HCT116 (cell line): ENCODE measurements at regions not wholly inside any gene's neighbourhood (a gene's known extent, or its start where the extent isn't known, plus 50 kb on each side); places are given as distances from the start of the nearest gene placed in this dataset.

ENCODE experiments used
- ATAC-seq: fragments of 200-7000 bp; cut with Tn5 transposase; 2 replicates; pipeline ENCODE4 v1.9.1; 2020; ENCODE audit warnings: mild to moderate bottlenecking, moderate library complexity
- BruUV-seq: library from RNA; stranded (reverse); fragments of 400-500 nt; replicated peaks from 2 replicates; lab custom pipeline; 2021; lab: Mats Ljungman, UMichigan
- CTCF ChIA-PET: fragments of 300-600 bp; sonication (Branson Sonifier 250); formaldehyde crosslinking; loops from one replicate; lab custom pipeline; 2021; ENCODE audit warnings: antibody characterized with exemption; lab: Charles Lee
- POLR2A ChIA-PET: fragments of 300-600, 350-600 bp; sonication (Branson Sonifier 250); formaldehyde crosslinking; loops from one replicate; lab custom pipeline; 2021; ENCODE audit warnings: antibody characterized with exemption; lab: Charles Lee
- RAD21 ChIA-PET, 2 experiments: fragments of 300-600 bp; sonication (Branson Sonifier 250); formaldehyde crosslinking; loops; one replicate each; lab custom pipeline; 2023; ENCODE audit warnings: low total read pairs in 2 of 2; ENCODE audit not compliant: uncharacterized antibody in 2 of 2, unreplicated experiment in 2 of 2, low non-redundant PET in 1 of 2; lab: Charles Lee
- DNase-seq: peaks from one replicate; pipeline ENCODE4 v3.0.0-alpha.2; 2010; ENCODE audit warnings: low read depth, low spot score
- H2AFZ ChIP-seq: fragments of 200-600 bp; shearing (Covaris generic), sonication (generic); 2 replicates; pipeline ENCODE4 v1.6.1; 2017; ENCODE audit warnings: low read depth, mixed run types, mixed read lengths, antibody characterized with exemption, low read length; ENCODE audit not compliant: poor library complexity, severe bottlenecking
- H3K27ac ChIP-seq: 2 replicates; pipeline ENCODE4 v1.5.1; 2012; ENCODE audit warnings: low read depth, low read length
- H3K27me3 ChIP-seq: fragments of 200-600 bp; sonication (generic); 2 replicates; pipeline ENCODE4 v1.6.1; 2016; ENCODE audit warnings: mixed run types, low read length, mixed read lengths; ENCODE audit not compliant: insufficient read depth
- H3K36me3 ChIP-seq, 2 experiments: fragments of 200-500 bp in 1 of 2; fragments of 200-600 bp in 1 of 2; sonication (Bioruptor generic) in 1 of 2; sonication (generic) in 1 of 2; 2 replicates each; pipeline versions ENCODE4 v1.5.1 to v1.6.1; 2014 to 2016; ENCODE audit warnings: low read length in 2 of 2, inconsistent platforms in 1 of 2, mixed read lengths in 1 of 2, mixed run types in 1 of 2; ENCODE audit not compliant: insufficient read depth in 2 of 2, control insufficient read depth in 1 of 2
- H3K4me1 ChIP-seq, 2 experiments: fragments of 200-600 bp in 1 of 2; sonication (generic) in 1 of 2; 2 replicates each; pipeline versions ENCODE4 v1.5.1 to v1.6.1; 2012 to 2017; ENCODE audit warnings: low read length in 2 of 2, inconsistent platforms in 1 of 2, mild to moderate bottlenecking in 1 of 2, mixed read lengths in 1 of 2, mixed run types in 1 of 2, moderate library complexity in 1 of 2; ENCODE audit not compliant: insufficient read depth in 2 of 2, control insufficient read depth in 1 of 2
- H3K4me2 ChIP-seq: fragments of 200-600 bp; sonication (generic); 2 replicates; pipeline ENCODE4 v1.6.1; 2017; ENCODE audit warnings: mixed run types, low read length, mixed read lengths
- H3K4me3 ChIP-seq, 2 experiments: fragments of 200-600 bp in 1 of 2; sonication (generic) in 1 of 2; replicated peaks in 1 of 2; 2 replicates each; pipeline ENCODE4 v1.5.1; 2011 to 2016; ENCODE audit warnings: low read length in 2 of 2, control low read depth in 1 of 2, low read depth in 1 of 2, mild to moderate bottlenecking in 1 of 2, mixed read lengths in 1 of 2, mixed run types in 1 of 2
- H3K79me2 ChIP-seq: fragments of 200-600 bp; sonication (generic); 2 replicates; pipeline ENCODE4 v1.6.1; 2017; ENCODE audit warnings: mild to moderate bottlenecking, mixed run types, low read length, moderate library complexity, mixed read lengths; ENCODE audit not compliant: insufficient read depth
- H3K9ac ChIP-seq: fragments of 200-600 bp; sonication (generic); 2 replicates; pipeline ENCODE4 v1.6.1; 2016; ENCODE audit warnings: low read length, mixed read lengths
- H3K9me2 ChIP-seq: fragments of 200-600 bp; sonication (generic), shearing (Covaris generic); 2 replicates; pipeline ENCODE4 v1.6.1; 2017; ENCODE audit warnings: mixed run types, mild to moderate bottlenecking, moderate library complexity; ENCODE audit not compliant: insufficient read depth
- H3K9me3 ChIP-seq, 2 experiments: fragments of 200-500 bp in 1 of 2; fragments of 200-600 bp in 1 of 2; sonication (Bioruptor generic) in 1 of 2; sonication (generic) in 1 of 2; 2 replicates each; pipeline ENCODE4 v1.6.1; 2014 to 2017; ENCODE audit warnings: low read length in 2 of 2, mixed read lengths in 2 of 2, inconsistent platforms in 1 of 2, low read depth in 1 of 2, mild to moderate bottlenecking in 1 of 2, mixed run types in 1 of 2, moderate library complexity in 1 of 2; ENCODE audit not compliant: control insufficient read depth in 1 of 2, insufficient read depth in 1 of 2
- H4K20me1 ChIP-seq: fragments of 200-600 bp; sonication (generic), shearing (Covaris generic); 2 replicates; pipeline ENCODE4 v1.6.1; 2017; ENCODE audit warnings: mixed run types, mild to moderate bottlenecking, moderate library complexity; ENCODE audit not compliant: insufficient read depth
- CEBPB ChIP-seq: IDR thresholded peaks from 2 replicates; pipeline ENCODE4 v1.6.1; 2012; ENCODE audit warnings: low read depth
- EGR1 ChIP-seq: IDR thresholded peaks from 2 replicates; pipeline ENCODE4 v1.6.1; 2012; ENCODE audit warnings: low read depth
- EZH2 ChIP-seq: fragments of 200-600 bp; sonication (generic); IDR thresholded peaks from 2 replicates; pipeline ENCODE4 v1.6.1; 2017; ENCODE audit warnings: antibody characterized with exemption, mixed run types
- EZH2phosphoT487 ChIP-seq: fragments of 200-600 bp; IDR thresholded peaks from 2 replicates; pipeline ENCODE4 v1.6.1; 2018; ENCODE audit warnings: antibody characterized with exemption, borderline replicate concordance
- JUND ChIP-seq: IDR thresholded peaks from 2 replicates; pipeline ENCODE4 v1.6.1; 2012
- MAX ChIP-seq: IDR thresholded peaks from 2 replicates; pipeline ENCODE4 v1.6.1; 2012
- POLR2A ChIP-seq: IDR thresholded peaks from 2 replicates; pipeline ENCODE4 v1.7.0; 2011; ENCODE audit warnings: borderline replicate concordance; ENCODE audit not compliant: insufficient read depth, insufficient read length; ENCODE audit errors: extremely low read depth
- RAD21 ChIP-seq: IDR thresholded peaks from 2 replicates; pipeline ENCODE4 v1.6.1; 2012; ENCODE audit warnings: low read depth, mild to moderate bottlenecking
- SIN3A ChIP-seq: IDR thresholded peaks from 2 replicates; pipeline ENCODE4 v1.6.1; 2012; ENCODE audit warnings: low read depth
- SRF ChIP-seq: IDR thresholded peaks from 2 replicates; pipeline ENCODE4 v1.6.1; 2012; ENCODE audit warnings: low read depth
- YY1 ChIP-seq: IDR thresholded peaks from 2 replicates; pipeline ENCODE4 v1.6.1; 2011; ENCODE audit warnings: low read length, low read depth, moderate library complexity, mild to moderate bottlenecking; ENCODE audit not compliant: insufficient replicate concordance; ENCODE audit errors: extremely low read depth
- ZNF274 ChIP-seq: fragments of 200-500 bp; sonication (Bioruptor generic); IDR thresholded peaks from 2 replicates; pipeline ENCODE4 v1.6.1; 2014; ENCODE audit warnings: mild to moderate bottlenecking, low read depth, low read length, inconsistent platforms
- intact Hi-C: fragments of 100-400 bp; cut with micrococcal nuclease; formaldehyde crosslinking; loops from 2 replicates; pipeline ENCODE4 v1.10.0; 2022
- TF ChIP-seq, protein P1 (sequence below): IDR thresholded peaks from 2 replicates; pipeline ENCODE4 v1.6.1; 2012; ENCODE audit warnings: low read depth
- TF ChIP-seq, protein P2 (sequence below): IDR thresholded peaks from 2 replicates; pipeline ENCODE4 v1.6.1; 2011; ENCODE audit warnings: mild to moderate bottlenecking, low read length, moderate library complexity; ENCODE audit not compliant: insufficient replicate concordance; ENCODE audit errors: extremely low read depth
- TF ChIP-seq, protein P3 (sequence below): IDR thresholded peaks from 2 replicates; pipeline ENCODE4 v1.6.1; 2012

DNA sequence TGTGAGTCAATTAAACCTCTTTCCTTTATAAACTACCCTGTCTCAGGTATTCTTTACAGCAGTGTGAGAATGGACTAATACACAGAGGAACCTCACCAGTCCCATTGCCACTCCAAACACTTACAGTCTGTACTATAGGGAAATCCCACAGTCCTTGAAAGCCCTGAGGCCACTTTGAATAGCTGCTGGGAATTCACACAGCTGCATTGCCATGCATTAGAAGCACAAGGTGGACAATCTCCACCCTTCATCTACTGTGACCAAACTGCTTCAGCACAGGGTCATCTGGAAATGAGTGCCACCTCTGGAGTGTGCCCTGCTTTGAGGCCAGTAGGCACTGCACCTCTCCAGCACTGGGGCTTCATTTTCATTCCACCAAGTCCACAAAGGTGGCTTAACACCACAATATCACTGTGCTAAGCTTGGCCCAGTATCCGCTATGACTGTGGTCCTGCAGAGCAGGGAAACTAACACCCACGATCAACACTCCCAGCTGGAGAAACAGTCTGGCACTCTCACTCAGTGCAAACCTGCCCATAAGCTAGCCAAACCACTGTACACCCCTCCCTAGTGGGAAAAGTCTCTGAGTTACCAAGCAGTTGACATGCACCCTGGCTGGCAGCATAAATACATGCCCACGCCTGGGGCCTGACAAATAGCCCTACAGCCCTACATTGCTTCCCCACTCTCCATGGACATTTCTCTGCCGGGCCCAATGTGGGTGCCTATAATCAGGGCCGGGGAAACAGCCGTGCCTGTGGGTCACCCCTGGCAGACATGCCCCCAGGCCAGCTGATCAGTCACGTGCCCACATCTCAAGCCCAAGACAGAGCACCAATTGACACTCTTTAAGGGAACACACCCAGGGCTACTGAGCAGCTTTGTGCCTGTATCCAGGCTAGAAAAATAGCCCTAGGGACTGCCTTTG is 294.3 kb upstream of the MGAT4C start:
- no peak overlapping the region for H3K4me2 ChIP-seq
- ChIA-PET POLR2A (no interaction called here), RAD21 (no interaction called here), CTCF (no interaction called here)
- no peak overlapping the region for H3K4me3 ChIP-seq
- no peaks in the 10 kb centered on the region for H3K9me2 ChIP-seq
- BruUV-seq: no TSS peak
- no peaks in the 10 kb centered on the region for H3K9me3 ChIP-seq
- ATAC-seq (no peak), DNase-seq (no peak)
- no peaks in the 10 kb centered on the region for H3K79me2 ChIP-seq
- no peak overlapping the region for H2AFZ ChIP-seq
- no peaks in the 10 kb centered on the region for H3K36me3 ChIP-seq
- H3K9ac ChIP-seq: no peak overlapping the region
- H4K20me1 ChIP-seq: no peaks in the 10 kb centered on the region
- intact Hi-C loops: no loop called here
- no peak overlapping the region for H3K27ac ChIP-seq
- H3K4me1 ChIP-seq: no peaks in the 10 kb centered on the region
- TF ChIP-seq, protein P1, sequence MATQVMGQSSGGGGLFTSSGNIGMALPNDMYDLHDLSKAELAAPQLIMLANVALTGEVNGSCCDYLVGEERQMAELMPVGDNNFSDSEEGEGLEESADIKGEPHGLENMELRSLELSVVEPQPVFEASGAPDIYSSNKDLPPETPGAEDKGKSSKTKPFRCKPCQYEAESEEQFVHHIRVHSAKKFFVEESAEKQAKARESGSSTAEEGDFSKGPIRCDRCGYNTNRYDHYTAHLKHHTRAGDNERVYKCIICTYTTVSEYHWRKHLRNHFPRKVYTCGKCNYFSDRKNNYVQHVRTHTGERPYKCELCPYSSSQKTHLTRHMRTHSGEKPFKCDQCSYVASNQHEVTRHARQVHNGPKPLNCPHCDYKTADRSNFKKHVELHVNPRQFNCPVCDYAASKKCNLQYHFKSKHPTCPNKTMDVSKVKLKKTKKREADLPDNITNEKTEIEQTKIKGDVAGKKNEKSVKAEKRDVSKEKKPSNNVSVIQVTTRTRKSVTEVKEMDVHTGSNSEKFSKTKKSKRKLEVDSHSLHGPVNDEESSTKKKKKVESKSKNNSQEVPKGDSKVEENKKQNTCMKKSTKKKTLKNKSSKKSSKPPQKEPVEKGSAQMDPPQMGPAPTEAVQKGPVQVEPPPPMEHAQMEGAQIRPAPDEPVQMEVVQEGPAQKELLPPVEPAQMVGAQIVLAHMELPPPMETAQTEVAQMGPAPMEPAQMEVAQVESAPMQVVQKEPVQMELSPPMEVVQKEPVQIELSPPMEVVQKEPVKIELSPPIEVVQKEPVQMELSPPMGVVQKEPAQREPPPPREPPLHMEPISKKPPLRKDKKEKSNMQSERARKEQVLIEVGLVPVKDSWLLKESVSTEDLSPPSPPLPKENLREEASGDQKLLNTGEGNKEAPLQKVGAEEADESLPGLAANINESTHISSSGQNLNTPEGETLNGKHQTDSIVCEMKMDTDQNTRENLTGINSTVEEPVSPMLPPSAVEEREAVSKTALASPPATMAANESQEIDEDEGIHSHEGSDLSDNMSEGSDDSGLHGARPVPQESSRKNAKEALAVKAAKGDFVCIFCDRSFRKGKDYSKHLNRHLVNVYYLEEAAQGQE: no peak
- TF ChIP-seq POLR2A: no peak
- no peak for TF ChIP-seq RAD21
- TF ChIP-seq, protein P2, sequence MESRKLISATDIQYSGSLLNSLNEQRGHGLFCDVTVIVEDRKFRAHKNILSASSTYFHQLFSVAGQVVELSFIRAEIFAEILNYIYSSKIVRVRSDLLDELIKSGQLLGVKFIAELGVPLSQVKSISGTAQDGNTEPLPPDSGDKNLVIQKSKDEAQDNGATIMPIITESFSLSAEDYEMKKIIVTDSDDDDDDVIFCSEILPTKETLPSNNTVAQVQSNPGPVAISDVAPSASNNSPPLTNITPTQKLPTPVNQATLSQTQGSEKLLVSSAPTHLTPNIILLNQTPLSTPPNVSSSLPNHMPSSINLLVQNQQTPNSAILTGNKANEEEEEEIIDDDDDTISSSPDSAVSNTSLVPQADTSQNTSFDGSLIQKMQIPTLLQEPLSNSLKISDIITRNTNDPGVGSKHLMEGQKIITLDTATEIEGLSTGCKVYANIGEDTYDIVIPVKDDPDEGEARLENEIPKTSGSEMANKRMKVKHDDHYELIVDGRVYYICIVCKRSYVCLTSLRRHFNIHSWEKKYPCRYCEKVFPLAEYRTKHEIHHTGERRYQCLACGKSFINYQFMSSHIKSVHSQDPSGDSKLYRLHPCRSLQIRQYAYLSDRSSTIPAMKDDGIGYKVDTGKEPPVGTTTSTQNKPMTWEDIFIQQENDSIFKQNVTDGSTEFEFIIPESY: no peak
- no peak for TF ChIP-seq JUND
- no peak for TF ChIP-seq YY1
- no peak for TF ChIP-seq CEBPB
- TF ChIP-seq SRF: no peak
- no peak for TF ChIP-seq MAX
- TF ChIP-seq EGR1: no peak
- no peak for TF ChIP-seq EZH2phosphoT487
- TF ChIP-seq, protein P3, sequence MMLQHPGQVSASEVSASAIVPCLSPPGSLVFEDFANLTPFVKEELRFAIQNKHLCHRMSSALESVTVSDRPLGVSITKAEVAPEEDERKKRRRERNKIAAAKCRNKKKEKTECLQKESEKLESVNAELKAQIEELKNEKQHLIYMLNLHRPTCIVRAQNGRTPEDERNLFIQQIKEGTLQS: no peak
- no peak for TF ChIP-seq ZNF274
- no peak for TF ChIP-seq EZH2
- no peak for TF ChIP-seq SIN3A
- H3K27me3 ChIP-seq: no peaks in the 10 kb centered on the region
